ENCODE measurements at regions not wholly inside any gene's neighbourhood (a gene's known extent, or its start where the extent isn't known, plus 50 kb on each side); places are given as distances from the start of the nearest gene placed in this dataset.

- no peak for TF ChIP-seq OSR1 (CRISPR knock-in tag; IDR thresholded peaks at IDR 0.05)
- TF ChIP-seq ZC3H10 (CRISPR knock-in tag; IDR thresholded peaks at IDR 0.05): no peak
- no peak for TF ChIP-seq TOX (CRISPR knock-in tag; IDR thresholded peaks at IDR 0.05; ENCODE audit: borderline replicate concordance)
- TF ChIP-seq, protein P1, sequence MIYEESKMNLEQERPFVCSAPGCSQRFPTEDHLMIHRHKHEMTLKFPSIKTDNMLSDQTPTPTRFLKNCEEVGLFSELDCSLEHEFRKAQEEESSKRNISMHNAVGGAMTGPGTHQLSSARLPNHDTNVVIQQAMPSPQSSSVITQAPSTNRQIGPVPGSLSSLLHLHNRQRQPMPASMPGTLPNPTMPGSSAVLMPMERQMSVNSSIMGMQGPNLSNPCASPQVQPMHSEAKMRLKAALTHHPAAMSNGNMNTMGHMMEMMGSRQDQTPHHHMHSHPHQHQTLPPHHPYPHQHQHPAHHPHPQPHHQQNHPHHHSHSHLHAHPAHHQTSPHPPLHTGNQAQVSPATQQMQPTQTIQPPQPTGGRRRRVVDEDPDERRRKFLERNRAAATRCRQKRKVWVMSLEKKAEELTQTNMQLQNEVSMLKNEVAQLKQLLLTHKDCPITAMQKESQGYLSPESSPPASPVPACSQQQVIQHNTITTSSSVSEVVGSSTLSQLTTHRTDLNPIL (CRISPR knock-in tag; IDR thresholded peaks at IDR 0.05; ENCODE audit: low read depth): no peak
- TF ChIP-seq, protein P2, sequence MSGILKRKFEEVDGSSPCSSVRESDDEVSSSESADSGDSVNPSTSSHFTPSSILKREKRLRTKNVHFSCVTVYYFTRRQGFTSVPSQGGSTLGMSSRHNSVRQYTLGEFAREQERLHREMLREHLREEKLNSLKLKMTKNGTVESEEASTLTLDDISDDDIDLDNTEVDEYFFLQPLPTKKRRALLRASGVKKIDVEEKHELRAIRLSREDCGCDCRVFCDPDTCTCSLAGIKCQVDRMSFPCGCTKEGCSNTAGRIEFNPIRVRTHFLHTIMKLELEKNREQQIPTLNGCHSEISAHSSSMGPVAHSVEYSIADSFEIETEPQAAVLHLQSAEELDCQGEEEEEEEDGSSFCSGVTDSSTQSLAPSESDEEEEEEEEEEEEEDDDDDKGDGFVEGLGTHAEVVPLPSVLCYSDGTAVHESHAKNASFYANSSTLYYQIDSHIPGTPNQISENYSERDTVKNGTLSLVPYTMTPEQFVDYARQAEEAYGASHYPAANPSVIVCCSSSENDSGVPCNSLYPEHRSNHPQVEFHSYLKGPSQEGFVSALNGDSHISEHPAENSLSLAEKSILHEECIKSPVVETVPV (CRISPR knock-in tag; IDR thresholded peaks at IDR 0.05): no peak
- TF ChIP-seq ARNTL (CRISPR knock-in tag; IDR thresholded peaks at IDR 0.05; ENCODE audit: borderline replicate concordance, low read depth): no peak
- no peak for TF ChIP-seq ZNF8 (CRISPR knock-in tag; IDR thresholded peaks at IDR 0.05)
- TF ChIP-seq BACH2 (CRISPR knock-in tag; IDR thresholded peaks at IDR 0.05; ENCODE audit: borderline replicate concordance): no peak
- TF ChIP-seq ZFP30 (CRISPR knock-in tag; IDR thresholded peaks at IDR 0.05): no peak
- no peak for TF ChIP-seq CSDC2 (CRISPR knock-in tag; IDR thresholded peaks at IDR 0.05)
- TF ChIP-seq TCF4 (CRISPR knock-in tag; IDR thresholded peaks at IDR 0.05; ENCODE audit: borderline replicate concordance): no peak
- TF ChIP-seq GLIS3 (CRISPR knock-in tag; IDR thresholded peaks at IDR 0.05): no peak
These were observed 140.2 kb upstream of the SESN3 start for GRCh38 chr11:95371153-95371552.

Measured in SK-N-SH treated with all-trans-retinoic acid at 6 μM for 48 hours (cell line).